ENCODE measurements at regions not wholly inside any gene's neighbourhood (a gene's known extent, or its start where the extent isn't known, plus 50 kb on each side); places are given as distances from the start of the nearest gene placed in this dataset.

- Histone ChIP-seq H3K36me3 (no peaks in the 10 kb centered on the region), H3K4me3 (no peak overlapping the region), H3K9me3 (no peaks in the 10 kb centered on the region), H3K27ac (no peak overlapping the region), H3K27me3 (no peaks in the 10 kb centered on the region), H3K4me1 (no peaks in the 10 kb centered on the region)
- TF ChIP-seq EP300 (IDR thresholded peaks at IDR 0.05) = no peak
- no peak for TF ChIP-seq CTCF (IDR thresholded peaks at IDR 0.05)
- TF ChIP-seq POLR2A (IDR thresholded peaks at IDR 0.05) = no peak
- DNase-seq (ENCODE audit: low spot score in 2 of 2) = no peak
Observed at GRCh38 chr5:124796495-124796894, 50.1 kb upstream of the ZNF608 start.

DNA sequence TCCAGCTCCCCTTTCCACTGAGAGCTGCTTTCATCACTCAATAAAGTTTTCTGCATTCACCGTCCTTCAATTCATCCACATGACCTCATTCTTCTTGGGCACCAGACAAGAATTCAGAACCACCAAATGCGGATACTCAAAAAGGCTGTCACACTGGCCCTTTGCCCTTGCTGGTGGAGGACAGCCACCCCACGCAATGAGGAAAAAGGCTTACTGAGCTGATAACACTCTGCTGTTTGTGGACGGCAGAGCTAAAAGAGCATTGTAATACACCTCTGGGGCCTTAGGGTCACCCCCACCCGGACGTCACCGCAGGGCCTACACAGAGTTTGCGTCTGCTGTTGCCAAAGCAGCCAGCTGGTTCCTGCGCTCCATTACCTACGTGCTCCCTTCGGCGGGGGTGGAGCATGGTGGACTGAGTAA is 51.2 kb upstream of the ZNF608 start:
- no peak overlapping the region for H3K4me3 ChIP-seq
- WGBS, 2 donors = 62 to 67% methylated on average over 12 of the region's 12 CpGs
- no peak for DNase-seq (ENCODE audit: low spot score in 2 of 2)
- H3K27ac ChIP-seq = no peak overlapping the region
- no peaks in the 10 kb centered on the region for H3K36me3 ChIP-seq
- no peaks in the 10 kb centered on the region for H3K4me1 ChIP-seq
- H3K9me3 ChIP-seq = no peaks in the 10 kb centered on the region
- no peaks in the 10 kb centered on the region for H3K27me3 ChIP-seq
- TF ChIP-seq POLR2A (IDR thresholded peaks at IDR 0.05) (no peak), EP300 (IDR thresholded peaks at IDR 0.05) (no peak), CTCF (IDR thresholded peaks at IDR 0.05) (no peak)

DNA sequence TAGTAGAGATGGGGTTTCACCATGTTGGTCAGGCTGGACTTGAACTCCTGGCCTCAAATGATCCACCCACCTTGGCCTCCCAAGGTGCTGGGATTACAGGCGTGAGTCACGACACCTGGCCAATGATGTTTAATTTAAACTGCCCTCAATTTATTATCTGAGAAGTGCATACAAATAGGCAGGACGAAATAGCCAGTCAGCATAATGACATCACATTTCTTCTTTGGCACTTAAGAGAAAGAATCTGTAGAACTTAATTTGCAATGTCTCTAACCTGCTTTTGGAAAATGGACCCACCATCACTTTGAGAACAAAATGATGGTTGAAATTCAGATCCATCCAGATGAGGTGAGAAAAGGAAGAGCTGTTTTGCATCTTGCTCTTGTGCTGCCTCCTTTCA is 52.5 kb upstream of the ZNF608 start:
- no peaks in the 10 kb centered on the region for H3K36me3 ChIP-seq
- H3K27me3 ChIP-seq = no peaks in the 10 kb centered on the region
- TF ChIP-seq CTCF (IDR thresholded peaks at IDR 0.05) (no peak), EP300 (IDR thresholded peaks at IDR 0.05) (no peak), POLR2A (IDR thresholded peaks at IDR 0.05) (no peak)
- H3K4me3 ChIP-seq = no peak overlapping the region
- 91 to 96% methylated on average over 3 of the region's 3 CpGs for WGBS, 2 donors
- H3K4me1 ChIP-seq = no peaks in the 10 kb centered on the region
- no peak for DNase-seq (ENCODE audit: low spot score in 2 of 2)
- no peak overlapping the region for H3K27ac ChIP-seq
- no peaks in the 10 kb centered on the region for H3K9me3 ChIP-seq

GRCh38 chr5:124801551-124801950 is 55.1 kb upstream of the ZNF608 start:
- TF ChIP-seq EP300 (IDR thresholded peaks at IDR 0.05) = no peak
- no peak for TF ChIP-seq POLR2A (IDR thresholded peaks at IDR 0.05)
- no peak for TF ChIP-seq CTCF (IDR thresholded peaks at IDR 0.05)
- Histone ChIP-seq H3K27me3 (no peaks in the 10 kb centered on the region), H3K27ac (no peak overlapping the region), H3K9me3 (no peaks in the 10 kb centered on the region), H3K4me1 (peaks cover 0 to 6% (median 0%) of the 10 kb centered on the region in 4 donors), H3K36me3 (no peaks in the 10 kb centered on the region), H3K4me3 (no peak overlapping the region)
- 51 to 52% methylated on average over 3 of the region's 3 CpGs for WGBS, 2 donors
- DNase-seq (ENCODE audit: low spot score in 2 of 2) = no peak

GRCh38 chr5:124803617-124804323 is 57.3 kb upstream of the ZNF608 start:
- Histone ChIP-seq H3K36me3 (no peaks in the 10 kb centered on the region), H3K4me1 (peaks cover 0 to 9% (median 0%) of the 10 kb centered on the region in 4 donors), H3K27me3 (no peaks in the 10 kb centered on the region), H3K27ac (no peak overlapping the region), H3K9me3 (no peaks in the 10 kb centered on the region), H3K4me3 (no peak overlapping the region)
- DNase-seq (ENCODE audit: low spot score in 2 of 2) = no peak
- WGBS, 2 donors = 92 to 93% methylated on average over 3 of the region's 3 CpGs
- no peak for TF ChIP-seq CTCF (IDR thresholded peaks at IDR 0.05)

Measured in tibial nerve (tissue), 4 donors.